Bronchial epithelial cell (primary cell): ENCODE measurements at regions not wholly inside any gene's neighbourhood (a gene's known extent, or its start where the extent isn't known, plus 50 kb on each side); places are given as distances from the start of the nearest gene placed in this dataset.
"Not testable (repeated sequence)": the region's sequence is repeated elsewhere in the genome, so short reads cannot be mapped to it uniquely, and the experiment has no call there.

Source experiments
- DNase-seq: peaks from one replicate; pipeline ENCODE4 v3.0.0-alpha.2; 2010; ENCODE audit warnings: low read depth
- FAIRE-seq: peaks from 2 replicates; lab custom pipeline; 2011; peaks lifted over from hg19 to GRCh38; lab: Jason Lieb, UNC
- H3K27me3 ChIP-seq: 2 replicates; pipeline ENCODE4 v1.5.1; 2011; ENCODE audit warnings: low read length; ENCODE audit not compliant: control insufficient read depth, insufficient read depth
- H3K36me3 ChIP-seq: 2 replicates; pipeline ENCODE4 v1.5.1; 2011; ENCODE audit warnings: low read length; ENCODE audit not compliant: control insufficient read depth, insufficient read depth
- H3K4me3 ChIP-seq: 2 replicates; pipeline ENCODE4 v1.5.1; 2011; ENCODE audit warnings: mild to moderate bottlenecking, low read depth, low read length, control low read depth
- CTCF ChIP-seq: IDR thresholded peaks from 2 replicates; pipeline ENCODE4 v1.5.1; 2011; ENCODE audit warnings: mild to moderate bottlenecking, moderate library complexity, low read length, control low read depth, inconsistent platforms; ENCODE audit not compliant: insufficient read depth, severe bottlenecking

- no peak for FAIRE-seq
- no peak overlapping the region for H3K4me3 ChIP-seq
- TF ChIP-seq CTCF = no peak
- DNase-seq = no peak
- H3K36me3 ChIP-seq = no peaks in the 10 kb centered on the region
- no peaks in the 10 kb centered on the region for H3K27me3 ChIP-seq
Measured at GRCh38 chr5:1733369-1733768, 66.3 kb downstream of the MRPL36 start.

GRCh38 chr5:1732945-1733344 is 66.7 kb downstream of the MRPL36 start:
- FAIRE-seq (no peak), DNase-seq (no peak)
- no peak overlapping the region for H3K4me3 ChIP-seq
- H3K27me3 ChIP-seq = no peaks in the 10 kb centered on the region
- no peaks in the 10 kb centered on the region for H3K36me3 ChIP-seq
- TF ChIP-seq CTCF = no peak

- no peak for DNase-seq
- no peak for TF ChIP-seq CTCF
- H3K27me3 ChIP-seq = no peaks in the 10 kb centered on the region
- H3K36me3 ChIP-seq = no peaks in the 10 kb centered on the region
- no peak overlapping the region for H3K4me3 ChIP-seq
- FAIRE-seq = no peak
Measured at GRCh38 chr5:1732238-1732941, 67.2 kb downstream of the MRPL36 start.

GRCh38 chr5:1731855-1732237 is 67.8 kb downstream of the MRPL36 start:
- not testable (repeated sequence) for H3K36me3 ChIP-seq, H3K27me3 ChIP-seq, DNase-seq, FAIRE-seq, H3K4me3 ChIP-seq

- FAIRE-seq = no peak
- Histone ChIP-seq H3K4me3 (no peak overlapping the region), H3K27me3 (no peaks in the 10 kb centered on the region), H3K36me3 (no peaks in the 10 kb centered on the region)
- TF ChIP-seq CTCF = no peak
- DNase-seq = no peak
Measured at GRCh38 chr5:1731091-1731639, 68.5 kb downstream of the MRPL36 start.

- no peak overlapping the region for H3K4me3 ChIP-seq
- TF ChIP-seq CTCF = no peak
- no peaks in the 10 kb centered on the region for H3K27me3 ChIP-seq
- no peaks in the 10 kb centered on the region for H3K36me3 ChIP-seq
- DNase-seq = no peak
- no peak for FAIRE-seq
Measured at GRCh38 chr5:1730487-1730847, 69.2 kb downstream of the MRPL36 start.
